ENCODE measurements at regions not wholly inside any gene's neighbourhood (a gene's known extent, or its start where the extent isn't known, plus 50 kb on each side); places are given as distances from the start of the nearest gene placed in this dataset.

- TF ChIP-seq POLR2A (IDR thresholded peaks at IDR 0.05) (no peak), CTCF (IDR thresholded peaks at IDR 0.05) (no peak)
Observed at GRCh38 chr20:48358176-48359054, 469.4 kb downstream of the PREX1 start.
